SK-N-MC (cell line): ENCODE measurements at regions not wholly inside any gene's neighbourhood (a gene's known extent, or its start where the extent isn't known, plus 50 kb on each side); places are given as distances from the start of the nearest gene placed in this dataset.
A peak's percentile ranks its signal among the peaks of the same experiment; 100 is the strongest.

ENCODE experiments used
- DNase-seq: peaks from one replicate; pipeline ENCODE4 v3.0.0-alpha.2; 2011; ENCODE audit warnings: low read depth, low spot score
- H3K27ac ChIP-seq: fragments of 200-600 bp; sonication (generic); 2 replicates; pipeline ENCODE4 v1.5.1; 2016; ENCODE audit warnings: mixed run types
- H3K36me3 ChIP-seq: fragments of 200-600 bp; sonication (generic); 2 replicates; pipeline ENCODE4 v1.6.1; 2017; ENCODE audit warnings: antibody characterized with exemption, low read length, mixed read lengths; ENCODE audit not compliant: insufficient read depth
- H3K4me3 ChIP-seq: fragments of 200-600 bp; sonication (generic); 2 replicates; pipeline ENCODE4 v1.5.1; 2016
- H3K9ac ChIP-seq: fragments of 200-600 bp; sonication (generic); 2 replicates; pipeline ENCODE4 v1.8.0; 2017; ENCODE audit warnings: mixed run types, mixed read lengths; ENCODE audit not compliant: insufficient read length
- H3K9me3 ChIP-seq: fragments of 200-600 bp; sonication (generic); 2 replicates; pipeline ENCODE4 v1.6.1; 2017; ENCODE audit warnings: low read depth, mild to moderate bottlenecking, antibody characterized with exemption, low read length, moderate library complexity, mixed read lengths
- EZH2 ChIP-seq: fragments of 200-600 bp; sonication (generic); IDR thresholded peaks from one replicate; pipeline ENCODE4 v1.6.1; 2017; ENCODE audit warnings: antibody characterized with exemption
- FOXP2 ChIP-seq: optimal IDR thresholded peaks from 2 replicates; pipeline ENCODE3; 2011; ENCODE audit warnings: mild to moderate bottlenecking, moderate library complexity; ENCODE audit not compliant: insufficient read depth; ENCODE audit errors: extremely low read length, control extremely low read depth
- POLR2AphosphoS5 ChIP-seq: IDR thresholded peaks from 2 replicates; pipeline ENCODE4 v1.6.1; 2012; ENCODE audit warnings: mild to moderate bottlenecking, low read depth, low read length, borderline replicate concordance

DNA sequence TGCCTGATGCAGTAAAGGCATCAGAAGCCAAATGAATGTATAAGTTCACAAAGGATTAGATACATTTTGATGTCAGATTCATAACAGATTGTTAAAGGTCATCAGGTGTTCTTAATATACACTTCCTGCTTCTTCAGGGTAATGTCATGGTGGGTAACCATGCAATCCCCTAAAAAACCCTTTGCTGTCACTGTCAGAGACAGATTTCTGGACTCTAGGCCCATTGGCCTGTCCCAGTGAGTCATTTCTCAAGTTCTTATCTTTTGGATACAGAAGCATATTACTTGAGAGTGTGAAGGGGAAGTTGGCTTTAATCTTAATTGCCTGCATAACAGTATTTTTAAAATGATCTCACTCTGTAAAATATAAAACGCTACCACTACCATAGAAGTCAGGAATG lies 895.6 kb upstream of the MAP3K7 start:
- TF ChIP-seq FOXP2 (no peak), EZH2 (no peak), POLR2AphosphoS5 (no peak)
- no peak overlapping the region for H3K9ac ChIP-seq

GRCh38 chr6:91480402-91480801 lies 893.5 kb upstream of the MAP3K7 start:
- no peaks in the 10 kb centered on the region for H3K9me3 ChIP-seq
- H3K9ac ChIP-seq, result no peak overlapping the region
- peak overlapping the region; percentile 14; the same call in 1 of the 2 replicates for H3K4me3 ChIP-seq
- no peak for TF ChIP-seq EZH2
- no peak for TF ChIP-seq POLR2AphosphoS5
- no peak for TF ChIP-seq FOXP2
- no peak overlapping the region for H3K27ac ChIP-seq
- H3K36me3 ChIP-seq, result no peaks in the 10 kb centered on the region
- DNase-seq, result no peak

More for the DNA sequence above, 895.6 kb upstream of the MAP3K7 start:
- no peak for DNase-seq
- H3K4me3 ChIP-seq, result no peak overlapping the region
- no peaks in the 10 kb centered on the region for H3K36me3 ChIP-seq
- no peaks in the 10 kb centered on the region for H3K9me3 ChIP-seq
- H3K27ac ChIP-seq, result no peak overlapping the region

- H3K36me3 ChIP-seq, result no peaks in the 10 kb centered on the region
- TF ChIP-seq EZH2 (no peak), FOXP2 (no peak), POLR2AphosphoS5 (no peak)
- H3K9ac ChIP-seq, result no peak overlapping the region
- no peak overlapping the region for H3K27ac ChIP-seq
- no peaks in the 10 kb centered on the region for H3K9me3 ChIP-seq
- DNase-seq, result no peak
- H3K4me3 ChIP-seq, result no peak overlapping the region
Measured at GRCh38 chr6:91477688-91478087, 890.8 kb upstream of the MAP3K7 start.

DNA sequence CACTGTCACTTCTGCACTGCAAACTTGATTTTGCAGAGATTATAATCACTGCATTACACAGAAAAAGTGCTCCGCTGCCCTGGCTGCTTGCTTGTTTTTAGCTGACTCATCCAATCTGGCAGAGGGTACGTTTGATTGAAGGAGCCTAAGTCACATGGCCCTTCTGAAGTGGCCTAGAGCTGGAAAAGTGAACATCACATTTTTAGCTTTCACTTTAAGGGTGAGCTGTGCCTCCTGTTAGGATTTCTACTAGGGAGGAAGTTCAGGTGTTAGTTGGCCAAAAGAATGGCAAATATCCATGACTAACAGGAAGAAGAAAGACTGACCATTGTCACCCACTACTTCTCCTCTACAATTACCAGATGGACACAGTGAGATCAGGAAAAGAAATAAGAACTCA lies 889.1 kb upstream of the MAP3K7 start:
- TF ChIP-seq EZH2 (no peak), FOXP2 (no peak)
- no peaks in the 10 kb centered on the region for H3K9me3 ChIP-seq
- H3K4me3 ChIP-seq, result no peak overlapping the region
- no peak overlapping the region for H3K9ac ChIP-seq
- H3K36me3 ChIP-seq, result no peaks in the 10 kb centered on the region
- H3K27ac ChIP-seq, result no peak overlapping the region
- DNase-seq, result no peak

- Histone ChIP-seq H3K9ac (no peak overlapping the region), H3K27ac (no peak overlapping the region), H3K9me3 (no peaks in the 10 kb centered on the region), H3K36me3 (no peaks in the 10 kb centered on the region), H3K4me3 (no peak overlapping the region)
- no peak for TF ChIP-seq EZH2
- no peak for TF ChIP-seq FOXP2
- TF ChIP-seq POLR2AphosphoS5, result no peak
- DNase-seq, result no peak
Measured at GRCh38 chr6:91465393-91465792, 878.5 kb upstream of the MAP3K7 start.

DNA sequence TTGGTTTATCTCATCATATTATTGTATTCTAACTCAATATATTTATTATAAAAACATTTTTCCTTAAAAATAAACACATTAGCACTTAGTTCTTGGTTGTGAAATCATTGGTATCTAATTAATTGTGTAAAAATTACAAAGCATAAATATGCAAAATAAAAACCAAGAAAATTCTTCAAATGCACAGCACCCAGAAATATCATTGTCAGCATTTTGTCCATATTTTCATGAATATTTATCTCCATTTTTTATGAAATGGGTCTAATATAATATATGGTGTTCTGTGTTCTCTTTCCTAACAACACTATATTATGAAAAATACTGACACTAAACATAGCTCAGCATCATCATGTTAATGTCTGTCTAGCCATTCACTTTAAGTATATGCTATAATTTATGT lies 877.8 kb upstream of the MAP3K7 start:
- Histone ChIP-seq H3K27ac (no peak overlapping the region), H3K9me3 (no peaks in the 10 kb centered on the region), H3K9ac (no peak overlapping the region), H3K4me3 (no peak overlapping the region), H3K36me3 (no peaks in the 10 kb centered on the region)
- no peak for TF ChIP-seq FOXP2
- no peak for TF ChIP-seq EZH2
- no peak for TF ChIP-seq POLR2AphosphoS5
- no peak for DNase-seq

- TF ChIP-seq EZH2, result no peak
- no peak for TF ChIP-seq FOXP2
- TF ChIP-seq POLR2AphosphoS5, result no peak
- Histone ChIP-seq H3K4me3 (no peak overlapping the region), H3K36me3 (no peaks in the 10 kb centered on the region), H3K27ac (no peak overlapping the region), H3K9ac (no peak overlapping the region), H3K9me3 (no peaks in the 10 kb centered on the region)
- no peak for DNase-seq
Measured at GRCh38 chr6:91464201-91464600, 877.3 kb upstream of the MAP3K7 start.

DNA sequence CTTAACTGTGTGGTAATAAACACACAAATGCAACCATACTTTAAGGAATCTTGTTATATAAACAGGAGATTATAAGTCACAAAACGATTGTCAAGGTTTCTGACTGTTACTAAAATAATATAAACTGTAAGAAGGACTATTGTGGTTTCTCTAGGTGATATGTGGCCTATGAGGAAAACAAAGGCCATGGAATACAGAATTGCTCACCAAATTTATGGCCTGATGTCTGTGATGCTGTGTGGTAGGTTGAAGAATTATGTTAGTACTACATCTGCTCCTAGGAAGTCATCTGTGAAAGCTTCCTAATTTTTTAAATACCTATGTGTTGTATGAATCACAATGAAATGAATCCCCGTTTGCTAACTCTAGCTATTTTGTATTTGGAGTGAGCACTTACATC lies 875.4 kb upstream of the MAP3K7 start:
- Histone ChIP-seq H3K36me3 (no peaks in the 10 kb centered on the region), H3K27ac (no peak overlapping the region), H3K9ac (no peak overlapping the region), H3K9me3 (no peaks in the 10 kb centered on the region), H3K4me3 (no peak overlapping the region)
- TF ChIP-seq FOXP2 (no peak), EZH2 (no peak), POLR2AphosphoS5 (no peak)
- no peak for DNase-seq

DNA sequence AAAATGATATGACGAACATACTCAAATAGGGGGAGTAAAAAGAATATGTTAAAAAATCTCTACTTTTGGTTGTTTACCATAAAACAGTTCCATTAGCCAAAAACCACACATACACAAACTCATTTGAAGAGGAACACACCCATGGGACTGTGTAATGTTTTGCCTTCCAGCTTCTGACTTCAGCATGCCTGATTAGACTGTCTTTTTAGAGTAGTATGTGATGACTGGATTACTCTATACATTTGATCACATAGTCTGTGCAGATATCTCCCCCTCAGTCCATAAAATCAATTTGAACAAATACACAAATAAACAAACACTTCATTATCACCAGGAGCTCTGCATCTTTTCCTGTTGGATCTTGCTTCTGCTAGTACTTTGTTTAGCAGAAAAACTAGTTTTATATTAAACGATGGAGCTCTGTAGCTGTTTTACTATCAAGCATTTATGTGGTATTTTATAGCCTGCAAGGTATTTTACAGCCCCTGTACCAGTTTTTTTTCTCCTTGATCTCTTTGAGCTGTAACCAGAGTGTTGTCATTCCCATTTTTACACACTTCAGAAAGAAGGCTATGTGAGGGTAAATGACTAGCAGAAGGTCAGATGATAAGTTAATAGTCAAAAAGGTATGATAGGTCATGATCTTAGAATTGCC lies 866.5 kb upstream of the MAP3K7 start:
- Histone ChIP-seq H3K36me3 (no peaks in the 10 kb centered on the region), H3K9ac (no peak overlapping the region), H3K27ac (no peak overlapping the region), H3K4me3 (no peak overlapping the region), H3K9me3 (no peaks in the 10 kb centered on the region)
- TF ChIP-seq FOXP2 (no peak), POLR2AphosphoS5 (no peak), EZH2 (no peak)
- no peak for DNase-seq
